Esophagus squamous epithelium (tissue), 5 donors: ENCODE measurements at regions not wholly inside any gene's neighbourhood (a gene's known extent, or its start where the extent isn't known, plus 50 kb on each side); places are given as distances from the start of the nearest gene placed in this dataset.

Source experiments
- DNase-seq: peaks from one replicate; lab custom pipeline; 2025; lab: John Stamatoyannopoulos, UW
- H3K27ac ChIP-seq, 4 donors: fragments of 200-600 bp; sonication (generic); one replicate each; pipeline ENCODE4 v1.5.1; 2016 to 2019; ENCODE audit warnings: mild to moderate bottlenecking in 1 of 4
- H3K27me3 ChIP-seq, 4 donors: fragments of 200-600 bp; sonication (generic); 1 replicate in 3 of 4; 2 replicates in 1 of 4; pipeline versions ENCODE4 v1.5.1 to v1.6.0; 2017 to 2021; ENCODE audit warnings: antibody characterized with exemption in 1 of 4
- H3K36me3 ChIP-seq, 3 donors: fragments of 200-600 bp; sonication (generic); one replicate each; pipeline ENCODE4 v1.5.1; 2016 to 2019
- H3K4me1 ChIP-seq, 3 donors: fragments of 200-600 bp; sonication (generic); one replicate each; pipeline ENCODE4 v1.5.1; 2017 to 2019
- H3K4me3 ChIP-seq, 4 donors: fragments of 200-600 bp; sonication (generic); 1 replicate in 3 of 4; 2 replicates in 1 of 4; pipeline ENCODE4 v1.5.1; 2016 to 2019; ENCODE audit warnings: mild to moderate bottlenecking in 2 of 4, moderate library complexity in 1 of 4
- H3K9me3 ChIP-seq, 3 donors: fragments of 200-600 bp; sonication (generic); one replicate each; pipeline ENCODE4 v1.5.1; 2016 to 2019
- CTCF ChIP-seq, 6 experiments: fragments of 450-650 bp in 4 of 6; fragments of 200-600 bp in 2 of 6; sonication (generic) in 2 of 6; IDR thresholded peaks; one replicate each; pipeline ENCODE4 v1.5.1; 2016 to 2019; ENCODE audit warnings: antibody characterized with exemption in 6 of 6, mild to moderate bottlenecking in 4 of 6, moderate library complexity in 4 of 6
- POLR2A ChIP-seq, 4 donors: fragments of 450-650 bp; IDR thresholded peaks; one replicate each; pipeline ENCODE4 v1.6.1; 2017; ENCODE audit warnings: antibody characterized with exemption in 4 of 4, mild to moderate bottlenecking in 4 of 4, moderate library complexity in 3 of 4
- WGBS, 2 donors: methylation state at CpG; one replicate each; pipeline ENCODE4 v1.1.5; 2018; 5-methylcytosine and 5-hydroxymethylcytosine counted together
- intact Hi-C: fragments of 100-400 bp; cut with DNase I; formaldehyde crosslinking; loops from one replicate; pipeline ENCODE4 v1.15.0; 2022
- donor health status: DM: yes; HTN: yes; CAD: no.

DNA sequence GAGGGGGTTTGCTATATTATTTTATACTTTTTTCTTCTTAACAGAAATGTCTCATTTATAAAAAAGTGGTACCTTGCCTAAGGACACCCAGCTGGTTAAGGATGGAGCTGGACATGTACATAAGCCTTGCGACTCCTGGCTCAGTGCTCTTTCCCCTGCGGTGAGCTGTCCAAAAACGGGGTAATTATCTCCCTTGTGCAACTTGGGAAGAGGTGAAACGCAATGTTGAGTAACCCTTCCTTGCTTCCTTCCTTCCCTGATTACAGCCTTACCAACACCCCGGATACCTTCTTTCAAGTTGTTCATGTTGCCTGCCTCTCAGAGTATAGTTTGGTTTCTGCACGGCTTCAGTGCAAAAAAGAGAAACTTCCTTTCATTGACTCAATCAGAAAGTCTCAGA, 94.1 kb upstream of the XYLT1 start:
- peak overlapping the region in 3 of 4 donors; percentile 70 to 84 (median 76) for H3K27ac ChIP-seq
- no peak overlapping the region for H3K4me3 ChIP-seq
- peaks cover 0 to 65% (median 10%) of the 10 kb centered on the region in 3 donors for H3K4me1 ChIP-seq
- H3K36me3 ChIP-seq = no peaks in the 10 kb centered on the region
- H3K27me3 ChIP-seq = peaks cover 0 to 12% (median 0%) of the 10 kb centered on the region in 4 donors
- intact Hi-C loops = no loop called here
- DNase-seq = no peak
- 23 to 29% methylated on average over 5 of the region's 6 CpGs for WGBS, 2 donors
- H3K9me3 ChIP-seq = no peaks in the 10 kb centered on the region
- TF ChIP-seq POLR2A (IDR thresholded peaks at IDR 0.05) (no peak), CTCF (IDR thresholded peaks at IDR 0.05) (no peak)

GRCh38 chr16:17563323-17564091, 92.7 kb upstream of the XYLT1 start:
- peaks cover 0 to 59% (median 10%) of the 10 kb centered on the region in 3 donors for H3K4me1 ChIP-seq
- TF ChIP-seq CTCF (IDR thresholded peaks at IDR 0.05) = no peak
- TF ChIP-seq POLR2A (IDR thresholded peaks at IDR 0.05) = no peak
- intact Hi-C loops = no loop called here
- no peak for DNase-seq
- peaks cover 0 to 12% (median 0%) of the 10 kb centered on the region in 4 donors for H3K27me3 ChIP-seq
- H3K9me3 ChIP-seq = no peaks in the 10 kb centered on the region
- no peaks in the 10 kb centered on the region for H3K36me3 ChIP-seq
- WGBS, 2 donors = 30 to 38% methylated on average over 7 of the region's 8 CpGs
- H3K27ac ChIP-seq = peak overlapping the region in 3 of 4 donors; percentile 55 to 84 (median 76)
- no peak overlapping the region for H3K4me3 ChIP-seq

DNA sequence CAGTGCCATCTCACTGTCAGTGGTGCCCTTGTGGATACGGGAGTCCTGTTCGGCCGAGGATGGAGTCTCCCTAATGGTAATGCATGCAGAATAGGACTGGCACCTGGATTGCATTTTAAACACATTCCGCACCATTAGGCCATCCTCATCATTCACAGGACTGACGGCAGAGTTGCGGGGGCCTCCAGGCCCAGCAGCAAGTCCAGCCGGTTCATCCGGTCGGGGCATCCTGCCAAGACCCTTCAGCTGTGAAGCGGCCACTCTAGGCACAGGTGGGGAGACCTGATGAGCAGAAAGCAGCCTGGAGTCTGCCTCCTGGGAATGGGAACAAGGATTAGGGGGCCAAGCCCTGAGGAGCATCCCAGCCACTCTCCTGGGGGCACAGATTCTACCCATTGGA, 90.3 kb upstream of the XYLT1 start:
- intact Hi-C loops = no loop called here
- no peak for DNase-seq
- Histone ChIP-seq H3K36me3 (no peaks in the 10 kb centered on the region), H3K4me1 (peaks cover 0 to 43% (median 0%) of the 10 kb centered on the region in 3 donors), H3K27me3 (peaks cover 0 to 12% (median 0%) of the 10 kb centered on the region in 4 donors), H3K27ac (no peak overlapping the region), H3K9me3 (no peaks in the 10 kb centered on the region), H3K4me3 (no peak overlapping the region)
- 55 to 71% methylated on average over 4 to 10 of the region's 10 CpGs for WGBS, 2 donors
- TF ChIP-seq CTCF (IDR thresholded peaks at IDR 0.05) = no peak
- TF ChIP-seq POLR2A (IDR thresholded peaks at IDR 0.05) = no peak

GRCh38 chr16:17560548-17560947, 89.8 kb upstream of the XYLT1 start:
- 57% methylated on average over 3 of the region's 3 CpGs for WGBS, 2 donors
- DNase-seq = no peak
- no peaks in the 10 kb centered on the region for H3K36me3 ChIP-seq
- H3K27me3 ChIP-seq = peaks cover 0 to 12% (median 0%) of the 10 kb centered on the region in 4 donors
- no peaks in the 10 kb centered on the region for H3K9me3 ChIP-seq
- no peak overlapping the region for H3K27ac ChIP-seq
- no peak for TF ChIP-seq CTCF (IDR thresholded peaks at IDR 0.05)
- no peak for TF ChIP-seq POLR2A (IDR thresholded peaks at IDR 0.05)
- no peak overlapping the region for H3K4me3 ChIP-seq
- intact Hi-C loops = no loop called here
- peaks cover 0 to 38% (median 0%) of the 10 kb centered on the region in 3 donors for H3K4me1 ChIP-seq

DNA sequence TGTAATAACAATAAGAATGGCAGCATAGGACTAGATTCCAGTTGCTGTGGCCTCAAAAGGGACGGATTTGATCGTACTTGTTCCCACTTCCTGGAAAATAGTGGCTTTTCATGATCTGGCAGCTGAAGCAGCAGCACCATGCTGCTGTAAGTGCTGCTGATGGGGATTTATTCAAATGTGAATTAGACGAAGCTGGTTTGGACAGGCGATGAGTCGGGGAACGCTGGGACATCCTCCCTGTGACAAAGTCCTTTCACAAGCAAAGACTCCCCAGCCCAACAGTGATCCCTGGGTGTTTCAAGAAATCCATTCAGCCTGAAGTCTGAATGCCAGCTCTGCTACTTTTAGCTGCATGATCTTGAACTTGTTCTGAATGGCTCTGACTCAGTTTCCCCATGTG, 88.6 kb upstream of the XYLT1 start:
- Histone ChIP-seq H3K9me3 (no peaks in the 10 kb centered on the region), H3K4me1 (peaks cover 0 to 28% (median 0%) of the 10 kb centered on the region in 3 donors), H3K27ac (no peak overlapping the region), H3K36me3 (no peaks in the 10 kb centered on the region), H3K27me3 (peaks cover 0 to 12% (median 0%) of the 10 kb centered on the region in 4 donors), H3K4me3 (no peak overlapping the region)
- DNase-seq = no peak
- 64 to 71% methylated on average over 6 of the region's 6 CpGs for WGBS, 2 donors
- intact Hi-C loops = no loop called here
- TF ChIP-seq POLR2A (IDR thresholded peaks at IDR 0.05) (no peak), CTCF (IDR thresholded peaks at IDR 0.05) (no peak)
